GM21528 (cell line): ENCODE measurements at regions not wholly inside any gene's neighbourhood (a gene's known extent, or its start where the extent isn't known, plus 50 kb on each side); places are given as distances from the start of the nearest gene placed in this dataset.
"Not testable (repeated sequence)": the region's sequence is repeated elsewhere in the genome, so short reads cannot be mapped to it uniquely, and the experiment has no call there.

ENCODE experiments used
- ATAC-seq: cut with Tn5 transposase; IDR thresholded peaks from one replicate; pipeline ENCODE4 v1.9.1; 2021; ENCODE audit warnings: mild to moderate bottlenecking, moderate library complexity; ENCODE audit not compliant: unreplicated experiment, low FRiP score

DNA sequence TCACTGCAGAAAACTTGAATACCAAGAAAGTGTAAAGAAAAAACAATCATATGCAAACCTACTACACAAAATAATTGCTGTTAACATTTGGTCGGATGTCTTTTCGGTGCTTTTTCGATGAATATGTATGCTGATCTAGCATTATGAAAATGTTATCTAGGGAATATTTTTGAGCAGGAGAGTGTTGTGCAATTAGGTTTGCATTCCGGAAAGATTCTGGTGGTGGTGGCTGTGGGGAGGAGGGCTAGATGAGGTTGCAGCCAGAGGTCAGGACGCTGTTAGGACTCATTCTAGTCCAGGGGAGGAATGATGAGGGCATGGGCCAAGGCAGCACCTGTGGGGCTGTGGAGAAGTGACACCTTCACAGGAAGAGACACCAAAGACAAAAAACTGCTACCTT, 258.0 kb upstream of the ASIC2 start:
- no peak for ATAC-seq

DNA sequence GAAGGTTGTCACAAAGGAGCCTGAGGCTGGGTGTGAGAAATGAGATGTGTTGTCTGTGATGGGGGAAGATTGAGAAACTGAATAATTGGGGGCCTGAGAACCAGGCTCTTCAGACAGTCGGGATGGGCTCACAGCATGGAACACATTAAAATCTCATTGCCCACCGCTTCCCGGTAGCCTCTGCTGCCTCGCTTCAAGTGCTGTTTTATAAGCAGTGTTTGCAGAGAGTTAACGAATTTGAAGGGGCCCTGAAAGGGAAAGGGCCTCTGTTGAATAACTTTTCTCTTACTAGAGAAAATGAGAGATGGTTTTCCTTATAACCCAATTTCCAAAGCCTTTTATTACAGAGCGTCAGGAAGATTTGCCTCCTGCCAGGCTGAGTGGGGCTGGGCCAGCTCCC, 258.8 kb upstream of the ASIC2 start:
- no peak for ATAC-seq

DNA sequence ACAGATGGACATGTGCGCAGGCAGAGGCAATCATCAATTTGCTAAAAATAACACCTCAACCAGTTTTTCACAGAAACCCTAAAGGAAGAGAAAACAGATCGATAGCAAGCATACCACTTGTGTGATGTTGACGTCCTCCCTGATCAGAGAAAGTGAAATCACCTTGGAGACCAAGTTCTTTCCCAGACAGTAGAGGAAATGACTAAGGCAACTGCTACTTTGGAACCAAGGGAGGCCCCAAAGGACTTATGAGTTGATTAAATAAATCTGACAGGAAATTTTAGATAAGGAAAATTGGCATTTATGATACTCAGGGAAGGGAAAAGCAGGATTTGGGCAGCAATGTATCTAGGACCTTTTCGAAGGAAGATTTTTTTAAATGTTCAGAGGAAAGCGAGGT, 267.1 kb upstream of the ASIC2 start:
- no peak for ATAC-seq

DNA sequence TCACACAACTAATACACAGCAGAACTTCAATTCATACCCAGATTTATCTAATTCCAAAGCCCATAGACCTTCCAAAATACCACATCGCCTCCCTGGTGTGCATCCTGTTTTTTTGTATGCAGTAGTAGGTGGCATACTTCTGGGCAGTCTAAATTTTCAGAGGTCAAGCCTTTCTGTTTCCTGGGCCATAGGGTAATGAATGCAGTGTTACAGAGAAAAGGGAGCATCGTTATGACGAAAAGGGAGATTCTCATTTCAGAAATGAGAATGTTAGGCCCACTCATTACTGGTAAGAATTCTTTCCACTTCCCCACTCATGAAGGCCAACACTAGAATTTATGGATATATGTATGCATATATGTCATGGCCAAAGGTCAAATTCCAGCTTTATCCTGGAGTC, 267.8 kb upstream of the ASIC2 start:
- ATAC-seq, result no peak

DNA sequence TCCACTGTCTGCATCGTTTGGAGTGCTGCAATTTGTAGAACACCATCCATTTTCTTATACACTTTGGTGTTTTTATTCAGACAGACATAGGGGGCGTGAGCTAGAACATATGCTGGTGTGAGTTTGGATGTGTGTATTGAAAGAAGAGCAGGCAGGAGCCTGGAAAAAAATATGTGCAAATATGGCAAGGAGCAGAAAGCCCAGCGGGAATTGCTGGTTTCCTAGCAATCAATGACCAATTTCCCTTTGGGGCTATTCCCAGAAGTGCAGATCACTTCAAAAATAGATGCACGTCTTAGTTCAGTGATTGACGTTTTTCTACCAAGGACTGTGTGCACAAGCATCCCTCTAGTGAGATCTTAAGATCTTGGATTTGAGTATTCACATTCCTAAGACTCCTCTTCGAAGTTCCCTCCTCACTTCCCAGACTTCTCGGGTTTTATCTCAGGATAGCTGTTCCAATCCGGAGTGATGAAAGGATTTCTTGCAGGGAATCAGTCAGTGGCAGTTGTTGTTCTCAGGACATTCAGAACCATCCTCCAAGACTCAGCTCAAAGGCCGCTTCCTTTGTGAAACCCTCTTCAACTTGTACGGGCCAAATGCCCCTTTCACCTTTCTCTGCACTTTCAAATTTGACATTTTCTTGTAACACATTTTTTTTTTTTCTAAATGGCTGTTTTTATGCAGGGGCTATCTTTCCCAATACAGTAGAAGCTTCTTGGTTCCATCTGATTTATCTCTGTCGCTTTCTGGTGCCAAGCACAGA, 268.7 kb upstream of the ASIC2 start:
- ATAC-seq, result no peak

DNA sequence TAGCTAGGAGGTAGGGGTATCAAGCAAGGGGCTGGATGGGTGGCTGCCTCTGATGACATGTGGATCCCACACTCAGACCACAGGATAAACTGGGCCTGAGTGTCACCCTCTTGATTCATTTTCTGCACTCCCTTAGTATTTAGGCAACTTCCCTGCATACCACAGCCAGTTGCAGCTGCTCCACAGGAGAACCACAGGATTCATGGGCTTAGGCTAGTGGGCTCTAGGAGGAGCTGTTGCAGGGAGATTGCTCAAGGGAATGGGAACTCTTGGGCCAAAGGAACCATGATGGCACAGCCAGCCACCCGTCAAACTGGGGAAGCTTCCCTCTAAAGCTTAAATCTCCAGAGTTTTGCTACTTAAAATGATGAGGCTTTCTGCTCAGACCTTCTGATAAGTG, 269.7 kb upstream of the ASIC2 start:
- ATAC-seq, result no peak

DNA sequence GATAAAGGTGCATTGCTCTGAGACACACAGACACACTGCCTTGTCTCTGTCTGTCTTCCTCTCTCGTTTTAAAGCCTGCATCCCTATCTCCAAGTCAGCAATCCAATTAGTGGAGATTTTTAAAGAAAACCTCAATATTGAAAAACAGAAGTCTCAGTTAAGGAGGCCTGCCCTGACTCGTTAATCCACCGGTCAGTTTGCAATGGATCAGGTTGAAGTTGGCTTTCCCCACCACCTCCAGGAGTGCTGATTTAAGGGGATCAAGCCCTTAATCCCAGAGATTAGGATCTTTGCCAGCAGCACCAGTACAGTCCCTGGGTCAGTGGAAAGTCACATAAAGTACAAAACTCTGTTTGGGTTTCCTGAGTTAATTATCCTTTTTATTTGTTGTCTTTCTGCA, 271.1 kb upstream of the ASIC2 start:
- no peak for ATAC-seq

DNA sequence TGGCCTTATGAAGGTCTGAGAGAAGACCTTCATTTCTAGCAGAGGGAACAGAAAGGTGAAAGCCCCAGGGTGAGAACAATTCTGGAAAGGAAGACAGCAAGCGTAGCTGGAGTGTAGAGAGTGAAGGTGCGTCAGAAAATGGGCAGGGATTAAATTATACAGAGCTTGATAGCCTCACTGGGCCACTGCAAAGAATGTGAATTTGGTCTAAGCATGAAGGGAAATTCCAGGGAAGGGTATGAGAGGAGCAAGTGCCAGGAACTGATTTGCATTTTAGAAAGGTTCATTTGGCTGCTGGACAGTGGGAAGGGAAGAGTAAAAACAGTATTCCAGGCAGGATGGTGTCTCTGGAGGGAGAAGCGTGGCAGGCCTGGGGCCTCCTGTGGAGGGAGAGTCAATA, 274.1 kb upstream of the ASIC2 start:
- ATAC-seq, result no peak

DNA sequence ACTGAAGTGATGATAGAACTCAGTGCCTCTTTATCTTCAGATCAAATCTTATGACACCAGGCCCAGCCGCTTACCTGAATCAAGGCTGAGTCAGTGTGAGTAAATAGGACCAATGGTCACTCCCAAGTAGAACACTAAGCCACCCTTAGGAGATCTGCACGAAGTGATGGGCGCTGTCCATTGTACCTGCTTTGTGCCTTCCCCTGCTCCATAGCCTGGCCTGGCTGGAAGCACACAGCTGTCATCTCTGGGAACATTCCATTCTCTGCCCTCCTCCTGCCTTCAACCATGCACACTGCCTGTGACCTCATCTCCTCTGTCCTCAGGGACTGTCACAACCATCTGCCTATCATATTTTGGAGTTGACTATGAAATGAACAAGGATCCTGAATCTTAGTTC, 279.5 kb upstream of the ASIC2 start:
- no peak for ATAC-seq

DNA sequence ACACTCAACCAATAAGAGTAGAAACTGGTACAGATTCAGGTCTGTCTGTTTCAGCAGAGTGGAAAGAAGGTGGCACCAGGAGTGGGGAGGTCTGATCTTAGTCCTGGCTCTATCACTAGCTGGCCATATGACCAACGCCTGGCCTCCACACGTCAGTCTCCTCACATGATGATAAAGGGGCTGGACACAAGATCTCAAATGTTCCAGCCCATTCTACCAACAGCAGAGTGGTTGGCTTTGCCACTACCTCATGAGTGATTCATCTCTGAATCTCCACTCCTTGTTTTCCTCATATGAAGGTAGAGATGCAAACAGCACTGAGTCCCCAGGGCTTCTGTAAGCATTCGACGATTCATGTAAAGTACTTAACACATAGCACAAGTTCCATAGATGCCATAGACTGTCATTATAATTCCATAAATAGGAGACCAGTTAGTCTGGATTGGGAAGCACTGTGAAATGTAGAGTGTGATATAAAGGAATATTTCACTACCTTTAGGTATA, 281.9 kb upstream of the ASIC2 start:
- no peak for ATAC-seq

DNA sequence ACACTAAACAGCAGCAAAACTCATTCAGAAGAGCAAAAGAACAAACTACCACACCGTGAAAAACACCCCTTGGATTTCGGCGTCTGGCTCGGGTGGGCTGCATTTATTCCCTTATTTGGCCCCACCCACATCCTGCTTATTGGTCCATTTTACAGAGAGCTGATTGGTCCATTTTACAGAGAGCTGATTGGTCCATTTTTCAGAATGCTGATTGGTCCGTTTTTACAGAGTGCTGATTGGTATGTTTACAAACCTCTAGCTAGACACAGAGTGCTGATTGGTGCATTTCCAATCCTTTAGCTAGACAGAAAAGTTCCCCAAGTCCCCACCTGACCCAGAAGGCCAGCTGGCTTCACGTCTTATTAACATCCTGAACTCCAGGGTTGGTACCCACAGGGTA, 286.6 kb upstream of the ASIC2 start:
- not testable (repeated sequence) for ATAC-seq

DNA sequence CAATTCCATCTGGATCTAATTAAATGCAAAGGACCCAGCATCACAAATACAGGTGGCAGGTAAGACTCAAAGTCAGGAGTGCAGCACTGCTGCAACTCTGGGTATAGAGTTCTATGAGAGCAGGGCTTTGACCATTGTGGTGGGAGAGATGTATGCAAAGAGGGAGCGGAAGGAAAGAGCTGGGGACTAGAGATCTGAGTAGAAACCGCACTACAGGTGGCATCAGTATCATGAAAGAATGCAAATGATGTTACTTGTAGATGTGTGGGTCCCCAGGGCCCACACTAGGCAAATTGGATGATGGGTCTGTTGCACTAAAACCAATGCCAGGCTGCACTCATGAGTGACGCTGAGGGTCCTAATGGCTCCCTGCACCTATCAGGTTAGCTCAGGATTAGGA, 287.1 kb upstream of the ASIC2 start:
- no peak for ATAC-seq

DNA sequence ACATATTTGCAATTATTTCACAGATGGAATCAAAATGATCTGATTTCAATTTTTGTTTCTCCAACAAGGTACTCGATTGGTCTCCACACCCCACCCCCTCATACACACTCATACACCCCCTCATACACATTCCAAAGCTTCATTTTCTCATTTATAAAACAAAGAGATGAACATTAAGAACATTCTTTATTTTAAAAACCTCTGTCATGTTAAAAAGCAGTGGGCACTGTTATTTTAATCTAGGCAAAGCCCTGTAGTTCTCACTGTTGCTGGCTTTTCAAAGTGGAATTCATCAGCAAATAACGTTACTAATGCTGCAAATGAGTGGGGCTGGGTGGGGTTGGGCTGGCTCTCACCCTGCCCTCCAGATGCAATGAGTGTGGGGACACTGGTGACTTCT, 289.6 kb upstream of the ASIC2 start:
- no peak for ATAC-seq

DNA sequence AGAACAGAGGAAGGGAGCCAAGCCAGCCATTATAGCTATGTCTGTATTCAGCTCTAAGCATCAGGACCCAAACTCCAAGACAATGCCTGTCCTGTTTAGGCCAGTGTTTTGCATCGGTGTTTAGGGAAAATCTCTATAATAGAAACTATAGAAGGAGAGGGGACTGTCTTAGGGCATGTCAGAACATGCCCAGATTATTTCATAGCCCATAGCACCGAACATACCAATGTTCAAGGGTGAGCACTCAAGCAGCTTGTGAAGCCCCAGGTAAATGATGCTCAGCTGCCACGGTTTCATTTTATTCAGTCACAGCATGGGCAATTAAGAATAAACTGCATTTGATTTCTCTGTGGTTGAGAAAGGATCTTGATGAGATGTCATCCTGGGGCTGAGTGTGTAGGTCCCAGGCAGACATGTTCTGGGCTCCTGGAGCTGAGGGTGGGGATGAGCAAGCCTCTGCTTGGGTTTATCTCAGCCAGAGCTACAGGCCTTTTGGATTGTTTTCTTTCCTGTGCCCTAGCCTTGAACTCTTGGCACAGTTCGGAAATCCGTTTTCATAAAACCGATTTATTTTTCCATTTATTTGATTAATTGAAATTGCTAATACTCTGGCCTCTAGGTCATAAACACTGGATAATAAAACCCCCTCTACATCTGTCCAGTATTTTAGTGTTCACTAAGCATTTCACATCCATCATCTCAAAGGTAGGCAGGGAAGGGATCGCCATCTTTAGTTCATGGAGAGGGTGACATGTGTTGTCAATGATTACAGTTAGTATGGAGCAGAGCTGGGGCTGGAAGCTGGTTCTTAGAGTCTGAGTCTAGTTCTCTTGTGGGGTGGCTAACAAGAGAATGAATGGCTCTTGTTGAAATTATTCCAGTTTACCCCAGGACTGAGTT, 290.7 kb upstream of the ASIC2 start:
- ATAC-seq, result no peak

DNA sequence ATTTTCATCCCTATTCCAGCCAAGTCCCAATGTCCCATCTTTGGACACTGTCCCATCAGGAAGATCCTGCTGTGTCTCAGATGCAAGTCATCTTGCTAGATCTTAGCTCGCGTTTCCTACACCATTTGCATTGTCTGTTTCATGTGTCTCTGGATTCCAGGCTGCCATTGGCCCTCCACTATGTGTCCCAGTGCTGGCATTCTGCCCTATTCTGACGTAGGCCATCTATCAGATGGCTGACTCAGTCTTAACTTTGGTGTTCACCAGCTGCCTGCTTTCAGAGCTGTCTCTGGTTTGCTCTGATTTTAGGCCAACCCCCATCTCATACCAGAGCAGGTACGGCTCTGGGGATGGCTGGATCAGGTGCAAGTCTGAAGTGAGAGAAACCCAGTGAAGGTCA, 300.9 kb upstream of the ASIC2 start:
- ATAC-seq, result no peak

DNA sequence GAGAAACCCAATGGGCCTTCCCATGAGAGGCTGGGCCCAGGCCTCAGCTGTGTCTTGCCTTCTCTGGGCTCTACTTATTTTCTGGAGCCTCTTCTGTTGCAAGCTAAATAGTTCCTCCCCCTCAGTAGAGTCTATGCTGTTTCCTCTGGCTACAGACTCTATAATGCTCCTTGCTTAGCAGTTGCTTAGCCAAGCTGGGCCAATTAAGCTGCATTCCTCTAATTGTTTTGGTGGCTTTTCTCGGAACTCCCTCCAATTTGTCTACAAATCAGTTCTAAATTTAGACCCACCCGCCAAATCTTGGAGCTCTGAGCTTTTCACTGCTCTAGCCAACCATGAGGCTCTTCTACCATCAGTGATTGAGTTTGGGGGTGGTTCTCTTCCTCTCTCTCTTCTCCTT, 302.7 kb upstream of the ASIC2 start:
- ATAC-seq, result no peak

DNA sequence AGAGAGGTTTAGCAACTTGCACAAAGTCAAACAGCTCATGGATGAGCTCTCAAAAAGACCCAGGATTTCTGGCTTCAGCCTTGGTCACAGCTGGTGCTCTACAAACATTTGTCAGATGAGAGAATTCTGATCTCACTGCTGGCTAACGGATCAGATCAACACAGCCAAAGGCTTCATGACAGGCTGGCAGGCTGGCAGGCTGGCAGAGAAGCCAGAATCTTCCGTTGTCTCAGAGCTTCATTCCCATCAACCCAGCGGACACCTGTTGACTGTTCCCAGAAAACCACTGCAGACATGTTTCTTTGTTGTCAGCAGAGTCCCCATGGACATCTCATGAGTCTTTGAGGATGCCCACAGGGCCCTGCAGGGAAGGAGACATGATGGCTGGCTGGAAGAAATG, 303.8 kb upstream of the ASIC2 start:
- no peak for ATAC-seq

DNA sequence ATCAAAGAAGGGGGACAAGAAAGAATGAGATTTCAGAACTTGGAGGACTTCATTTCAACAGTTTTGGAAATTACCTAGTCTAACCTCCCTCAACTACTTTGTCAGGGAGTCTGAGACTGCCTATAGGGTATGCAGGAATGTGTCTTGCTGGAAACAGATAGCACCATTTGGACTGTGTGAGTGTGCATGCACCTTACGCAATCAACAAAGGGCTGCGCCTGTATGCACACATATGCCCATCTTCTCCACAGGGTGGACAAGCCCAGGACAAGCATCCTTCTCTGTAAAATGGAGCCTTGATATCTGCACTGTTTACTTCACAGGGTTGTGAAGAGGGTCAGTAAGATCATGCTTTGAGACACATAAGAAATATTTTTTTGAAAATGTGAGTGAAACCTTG, 305.7 kb upstream of the ASIC2 start:
- no peak for ATAC-seq

DNA sequence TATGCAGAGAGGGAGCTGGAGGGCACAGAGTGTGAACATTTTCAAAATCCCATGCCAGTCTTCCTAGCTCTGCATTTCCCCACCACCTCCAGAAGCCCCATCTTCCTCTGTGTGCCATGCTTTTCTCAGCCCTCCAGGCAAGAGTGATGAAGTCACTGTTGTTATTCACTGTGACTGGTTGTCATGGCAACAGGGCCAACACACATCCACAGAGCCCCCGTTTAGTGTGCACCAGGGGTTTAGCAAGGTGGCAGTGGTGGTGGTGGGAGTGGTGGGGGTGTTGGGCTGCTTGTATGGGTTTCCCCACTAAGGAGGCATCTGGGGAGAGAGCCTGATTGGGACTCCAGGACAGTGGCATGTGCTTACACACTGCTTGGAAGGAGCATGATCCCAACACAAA, 309.9 kb upstream of the ASIC2 start:
- no peak for ATAC-seq

DNA sequence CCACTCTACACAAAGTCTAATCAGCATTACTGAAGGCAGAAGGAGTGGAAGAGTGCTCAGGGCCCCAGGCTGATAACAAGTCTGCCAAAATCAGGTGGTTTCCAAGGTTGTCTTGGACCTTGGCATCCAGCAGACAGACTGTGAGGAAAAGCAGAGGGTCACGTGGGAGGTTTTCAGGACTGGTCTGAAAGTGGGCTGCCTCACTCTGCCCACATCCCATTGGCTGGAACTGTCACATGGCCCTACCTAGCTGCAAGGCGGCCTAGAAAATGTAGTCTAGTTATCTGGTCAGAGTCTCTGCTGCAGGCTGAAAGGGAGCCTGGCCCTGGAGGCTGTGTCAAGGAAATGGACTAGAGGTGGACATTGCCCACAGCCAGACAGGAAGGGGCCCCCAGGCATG, 310.7 kb upstream of the ASIC2 start:
- ATAC-seq, result no peak

DNA sequence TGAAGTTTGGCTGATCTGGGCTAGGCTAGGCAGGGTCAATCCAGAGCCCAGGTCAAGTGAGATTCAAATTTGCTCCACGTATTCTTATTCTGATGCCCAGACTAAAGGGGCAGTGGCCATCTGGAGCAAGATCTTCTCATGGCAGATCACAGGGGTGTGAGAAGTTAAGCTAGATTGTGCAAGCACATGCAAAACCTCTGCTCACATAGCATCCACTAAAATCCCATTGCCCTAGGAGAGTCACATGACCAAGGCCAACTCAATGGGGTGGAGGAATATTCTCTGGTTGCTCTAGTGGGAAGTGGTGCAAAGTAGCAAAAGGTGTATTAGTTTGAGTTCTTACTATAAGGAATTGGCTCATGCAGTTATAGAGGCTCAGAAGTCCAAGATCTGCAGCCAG, 318.4 kb upstream of the ASIC2 start:
- no peak for ATAC-seq

DNA sequence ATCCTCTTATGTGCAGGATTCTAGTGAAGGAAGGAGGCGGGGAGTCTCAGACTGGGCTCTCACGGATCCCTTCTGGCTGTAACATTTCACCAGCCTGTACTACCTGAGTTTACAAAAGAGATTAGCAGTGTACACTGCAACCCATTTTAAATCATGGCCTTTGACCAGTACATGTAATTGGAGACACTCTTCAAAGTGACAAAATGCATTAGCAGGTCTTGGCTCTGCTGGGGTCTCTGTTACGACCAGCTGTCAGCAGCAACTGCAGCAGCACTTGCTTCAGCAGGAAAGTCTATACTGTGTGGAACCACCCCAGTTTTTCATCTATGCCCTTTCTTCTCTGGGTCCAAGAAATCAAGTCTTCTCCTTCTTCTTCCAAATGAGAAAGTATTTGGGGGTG, 322.8 kb upstream of the ASIC2 start:
- no peak for ATAC-seq
